ENCODE measurements at regions not wholly inside any gene's neighbourhood (a gene's known extent, or its start where the extent isn't known, plus 50 kb on each side); places are given as distances from the start of the nearest gene placed in this dataset.

DNA sequence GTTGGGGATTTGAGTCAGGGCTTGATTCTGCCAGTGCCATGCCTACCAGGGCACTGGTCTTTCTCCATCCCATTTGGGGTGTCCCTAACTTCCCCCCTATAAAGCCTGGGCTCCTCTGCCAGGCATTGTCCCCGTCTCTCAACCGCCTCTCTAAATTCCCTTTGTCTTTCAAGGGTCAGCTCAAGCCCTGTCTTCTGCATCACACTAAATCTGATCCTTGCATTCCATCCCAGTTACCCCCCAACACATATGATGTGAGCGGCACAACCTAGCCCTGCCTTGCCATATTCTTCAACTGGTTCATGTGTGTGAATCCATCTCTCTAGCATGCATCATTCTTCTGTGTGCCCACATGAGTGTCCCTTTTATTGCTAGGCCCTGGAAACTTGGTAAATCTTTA lies 480.9 kb downstream of the ZNF536 start:
- H3K4me3 ChIP-seq (ENCODE audit: low read depth, low read length) = no peak overlapping the region
- in situ Hi-C loops (cut with HindIII; ENCODE audit: low sequenced_read_pairs) = no loop called here
- no peak for TF ChIP-seq CTCF (IDR thresholded peaks at IDR 0.05; ENCODE audit: low read depth, low read length)
- no peak for DNase-seq (ENCODE audit: low read depth, low spot score)

- H3K4me3 ChIP-seq (ENCODE audit: low read depth, low read length) = no peak overlapping the region
- no peak for TF ChIP-seq CTCF (IDR thresholded peaks at IDR 0.05; ENCODE audit: low read depth, low read length)
- in situ Hi-C loops (cut with HindIII; ENCODE audit: low sequenced_read_pairs) = no loop called here
- DNase-seq (ENCODE audit: low read depth, low spot score) = no peak
These were observed 480.0 kb downstream of the ZNF536 start for GRCh38 chr19:30852168-30852567.

DNA sequence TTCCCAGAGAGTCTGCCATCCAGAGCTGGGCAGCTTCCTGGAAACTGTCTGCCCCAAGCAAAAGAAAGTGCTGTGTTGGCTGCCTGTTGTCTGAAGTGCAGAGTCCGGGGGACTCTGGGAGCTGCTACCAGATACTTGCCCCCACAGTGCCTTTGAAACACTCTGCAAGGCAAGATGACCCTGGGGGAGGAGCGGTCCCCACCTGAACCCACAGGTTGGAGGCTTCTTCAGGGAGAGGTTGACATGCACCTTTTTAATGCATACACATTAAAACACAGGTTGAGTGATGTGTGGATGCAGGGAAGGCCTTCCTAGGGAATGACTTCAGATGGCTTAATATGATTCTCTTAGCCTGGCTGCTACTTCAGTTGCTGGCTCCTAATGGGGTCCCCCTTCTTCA lies 479.5 kb downstream of the ZNF536 start:
- in situ Hi-C loops (cut with HindIII; ENCODE audit: low sequenced_read_pairs) = no loop called here
- no peak for DNase-seq (ENCODE audit: low read depth, low spot score)
- TF ChIP-seq CTCF (IDR thresholded peaks at IDR 0.05; ENCODE audit: low read depth, low read length) = no peak

GRCh38 chr19:30848636-30849425 lies 476.6 kb downstream of the ZNF536 start:
- DNase-seq (ENCODE audit: low read depth, low spot score) = no peak
- no peak overlapping the region for H3K4me3 ChIP-seq (ENCODE audit: low read depth, low read length)
- TF ChIP-seq CTCF (IDR thresholded peaks at IDR 0.05; ENCODE audit: low read depth, low read length) = no peak
- in situ Hi-C loops (cut with HindIII; ENCODE audit: low sequenced_read_pairs) = no loop called here

More for the DNA sequence above, 479.5 kb downstream of the ZNF536 start:
- H3K4me3 ChIP-seq (ENCODE audit: low read depth, low read length) = no peak overlapping the region

GRCh38 chr19:30846102-30846501 lies 473.9 kb downstream of the ZNF536 start:
- in situ Hi-C loops (cut with HindIII; ENCODE audit: low sequenced_read_pairs) = no loop called here
- TF ChIP-seq CTCF (IDR thresholded peaks at IDR 0.05; ENCODE audit: low read depth, low read length) = no peak
- no peak overlapping the region for H3K4me3 ChIP-seq (ENCODE audit: low read depth, low read length)
- no peak for DNase-seq (ENCODE audit: low read depth, low spot score)

DNA sequence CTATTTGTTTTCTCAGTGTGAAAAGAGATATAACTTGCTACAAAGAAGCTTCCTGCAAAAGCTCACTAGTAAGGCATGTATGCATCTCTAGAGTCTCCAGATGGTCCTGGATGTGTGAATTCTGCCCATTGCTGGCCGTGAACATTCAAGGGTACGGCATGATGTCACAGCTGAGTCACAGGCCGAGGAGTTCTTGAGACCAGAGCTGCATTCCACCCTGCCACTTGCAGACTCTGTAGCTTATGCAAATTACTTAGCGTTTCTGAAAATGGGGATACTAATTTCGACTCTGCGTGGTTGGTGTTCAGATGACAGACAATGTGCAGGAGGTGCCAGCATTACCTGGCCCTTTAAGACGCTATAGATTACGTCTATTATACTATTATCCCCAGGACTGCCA lies 470.7 kb downstream of the ZNF536 start:
- DNase-seq (ENCODE audit: low read depth, low spot score) = no peak
- TF ChIP-seq CTCF (IDR thresholded peaks at IDR 0.05; ENCODE audit: low read depth, low read length) = no peak
- in situ Hi-C loops (cut with HindIII; ENCODE audit: low sequenced_read_pairs) = no loop called here

More for the DNA sequence above, 470.7 kb downstream of the ZNF536 start:
- H3K4me3 ChIP-seq (ENCODE audit: low read depth, low read length) = no peak overlapping the region

Data from astrocyte of the spinal cord (primary cell).